Cerebellar cortex (tissue), 1 donor: ENCODE measurements at regions not wholly inside any gene's neighbourhood (a gene's known extent, or its start where the extent isn't known, plus 50 kb on each side); places are given as distances from the start of the nearest gene placed in this dataset.
A peak's percentile ranks its signal among the peaks of the same experiment; 100 is the strongest.
"Not testable (repeated sequence)": the region's sequence is repeated elsewhere in the genome, so short reads cannot be mapped to it uniquely, and the experiment has no call there.

ENCODE experiments used
- DNase-seq: peaks from one replicate; pipeline ENCODE4 v3.0.0-alpha.2; 2015; ENCODE audit warnings: low spot score

GRCh38 chr2:240374085-240374907, 61.2 kb upstream of the GPC1 start:
- DNase-seq: peak; percentile 11

- no peak for DNase-seq
Observed at GRCh38 chr2:240375024-240375645, 60.3 kb upstream of the GPC1 start.

DNA sequence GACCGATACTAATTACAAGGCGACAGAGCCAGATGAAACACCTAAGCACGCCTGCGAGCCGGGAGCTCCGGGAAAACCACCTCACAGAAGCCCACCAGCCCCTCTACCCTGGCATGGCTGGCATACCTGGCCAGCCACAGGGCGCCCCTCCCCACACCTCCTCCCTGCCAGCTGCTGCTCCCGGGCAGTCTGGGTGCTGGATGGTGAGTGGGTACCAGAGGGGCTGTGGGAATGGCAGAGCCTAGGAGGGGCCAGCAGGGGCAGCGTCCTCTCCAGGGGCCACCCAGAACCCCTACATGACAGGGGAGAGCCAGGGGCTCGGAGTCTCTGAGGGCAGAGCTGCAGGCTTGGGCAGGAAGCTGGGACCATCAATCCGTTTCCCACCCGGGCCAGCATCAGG, 58.7 kb upstream of the GPC1 start:
- DNase-seq: no peak

DNA sequence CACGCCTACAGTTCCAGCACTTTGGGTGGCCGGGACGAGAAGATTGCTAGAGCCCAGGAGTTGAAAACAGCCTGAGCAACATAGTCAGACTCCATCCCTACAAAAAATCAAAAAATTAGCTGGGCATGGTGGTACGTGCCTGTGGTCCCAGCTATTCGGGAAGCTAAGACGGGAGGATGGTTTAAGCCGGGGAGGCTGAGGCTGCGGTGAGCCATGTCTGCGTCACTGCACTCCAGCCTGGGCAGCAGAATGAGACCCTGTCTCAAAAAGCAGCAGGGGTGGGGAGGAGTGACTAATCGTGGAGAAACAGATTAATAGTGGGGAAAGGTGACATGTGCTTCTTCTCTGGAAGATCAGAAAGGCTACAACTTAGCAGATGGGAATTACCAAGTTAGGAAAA, 58.1 kb upstream of the GPC1 start:
- no peak for DNase-seq

DNA sequence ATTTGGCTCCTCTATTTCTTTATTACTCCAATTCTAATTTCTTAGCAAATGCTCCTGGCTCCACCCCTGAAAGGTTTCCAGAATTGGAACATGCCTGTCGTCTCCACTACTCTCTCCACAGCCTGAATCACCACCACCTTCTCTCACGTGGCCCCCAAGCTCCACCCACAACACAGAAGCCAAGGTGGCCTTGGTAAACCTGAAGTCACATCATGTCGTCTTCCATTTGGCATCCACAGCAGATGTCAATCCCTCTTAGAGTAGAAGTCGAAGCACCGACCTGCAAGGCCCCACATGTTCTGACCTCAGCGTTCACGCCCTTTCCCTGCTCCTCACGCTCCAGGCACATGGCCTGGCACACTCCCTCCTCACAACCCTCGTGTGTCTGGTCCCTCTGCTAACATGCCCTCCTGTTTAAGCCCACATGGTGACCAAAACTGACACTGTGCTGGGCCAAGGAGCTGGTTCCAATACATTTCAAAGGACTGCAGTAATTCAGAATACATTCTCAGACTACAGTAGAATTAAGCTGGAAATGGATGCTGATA, 56.3 kb upstream of the GPC1 start:
- DNase-seq: no peak

GRCh38 chr2:240383099-240383758, 52.2 kb upstream of the GPC1 start:
- no peak for DNase-seq

- no peak for DNase-seq
Observed at GRCh38 chr2:240383871-240384700, 51.4 kb upstream of the GPC1 start.

- DNase-seq: no peak
Observed at GRCh38 chr2:240384711-240385450, 50.6 kb upstream of the GPC1 start.

GRCh38 chr2:240385451-240386161, 49.9 kb upstream of the GPC1 start:
- DNase-seq: not testable (repeated sequence)
